ENCODE measurements at regions not wholly inside any gene's neighbourhood (a gene's known extent, or its start where the extent isn't known, plus 50 kb on each side); places are given as distances from the start of the nearest gene placed in this dataset.

DNA sequence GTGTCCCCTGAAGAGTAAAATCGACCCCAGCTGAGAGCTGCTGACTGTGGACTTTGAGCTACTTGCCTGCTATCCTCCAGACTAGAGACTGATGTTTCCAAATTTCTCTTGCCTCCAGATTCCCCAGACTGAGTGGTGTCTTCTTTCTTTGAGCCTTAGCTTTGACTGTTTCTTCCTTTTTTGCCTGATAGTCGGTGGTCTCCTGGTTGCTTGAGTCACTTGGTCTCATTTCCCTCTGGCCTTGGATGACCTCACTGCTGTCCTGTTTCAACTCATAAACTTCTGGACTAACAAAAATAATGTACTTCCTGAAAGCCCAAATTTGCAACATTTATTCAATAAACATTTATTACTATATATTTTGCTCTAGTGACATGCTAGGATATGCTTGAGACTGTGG, 52.9 kb upstream of the DIPK1A start:
- TF ChIP-seq ZNF384 (IDR thresholded peaks at IDR 0.05) (no peak), ELF4 (IDR thresholded peaks at IDR 0.05) (no peak), FOXA1 (IDR thresholded peaks at IDR 0.05) (no peak), L3MBTL2 (conservative IDR thresholded peaks at IDR 0.05) (no peak), FOXK2 (IDR thresholded peaks at IDR 0.05) (no peak), NFRKB (IDR thresholded peaks at IDR 0.05) (no peak), HDGF (IDR thresholded peaks at IDR 0.05; ENCODE audit: borderline replicate concordance) (no peak), CTBP1 (IDR thresholded peaks at IDR 0.05; ENCODE audit: borderline replicate concordance) (no peak), SUZ12 (IDR thresholded peaks at IDR 0.05) (no peak), BHLHE40 (IDR thresholded peaks at IDR 0.05; ENCODE audit: borderline replicate concordance) (no peak)
